Effector CD8-positive, alpha-beta T cell (primary cell): ENCODE measurements at regions not wholly inside any gene's neighbourhood (a gene's known extent, or its start where the extent isn't known, plus 50 kb on each side); places are given as distances from the start of the nearest gene placed in this dataset.

ENCODE experiments used
- DNase-seq: peaks from one replicate; lab custom pipeline; 2025; lab: John Stamatoyannopoulos, UW

GRCh38 chr5:133741396-133741795 lies 129.1 kb upstream of the FSTL4 start:
- no peak for DNase-seq

GRCh38 chr5:133739181-133739780 lies 126.9 kb upstream of the FSTL4 start:
- no peak for DNase-seq

GRCh38 chr5:133738271-133738670 lies 125.9 kb upstream of the FSTL4 start:
- DNase-seq = no peak

DNA sequence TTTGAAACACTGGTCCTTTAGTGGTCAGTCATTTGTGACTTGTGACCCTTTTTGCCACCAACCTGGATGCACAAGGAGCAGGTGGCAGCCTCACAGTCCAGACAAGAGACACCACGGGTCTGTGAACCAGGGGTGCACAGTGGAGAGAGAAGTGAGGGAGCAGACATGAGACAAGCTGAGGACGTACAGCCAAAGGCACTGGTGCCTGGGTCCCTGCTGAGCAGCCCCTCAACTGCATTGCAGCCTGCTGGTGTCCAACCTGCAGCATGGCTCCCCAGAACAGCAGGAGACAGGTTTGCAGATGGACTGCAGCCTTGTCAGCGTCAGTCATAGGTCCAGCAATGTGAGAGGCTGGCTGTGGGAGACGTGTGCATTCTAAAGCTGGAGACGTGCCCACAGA lies 124.2 kb upstream of the FSTL4 start:
- DNase-seq = no peak

- DNase-seq = no peak
These were observed 123.0 kb upstream of the FSTL4 start for GRCh38 chr5:133735346-133735745.

GRCh38 chr5:133734916-133735315 lies 122.6 kb upstream of the FSTL4 start:
- no peak for DNase-seq

GRCh38 chr5:133732536-133732935 lies 120.2 kb upstream of the FSTL4 start:
- no peak for DNase-seq

DNA sequence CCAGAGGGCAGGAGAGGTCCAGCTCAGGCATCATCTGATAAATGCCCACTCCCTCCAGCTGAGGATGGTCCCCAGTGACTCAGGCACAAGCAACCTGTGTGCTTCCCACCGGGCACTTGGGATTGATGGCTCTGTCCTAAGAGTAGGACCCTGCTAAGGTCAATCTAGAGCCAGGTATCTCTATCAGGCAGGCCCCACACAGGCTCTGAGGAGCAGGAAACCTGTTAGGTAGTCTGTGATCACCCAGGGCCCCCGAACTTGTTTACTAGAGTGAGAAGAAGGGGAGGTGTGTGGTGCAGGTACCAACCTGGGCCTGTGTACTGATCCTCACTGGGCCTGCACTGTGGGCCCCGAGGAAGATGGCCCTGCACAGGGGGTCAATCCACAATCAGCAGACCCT lies 119.6 kb upstream of the FSTL4 start:
- DNase-seq = no peak

- no peak for DNase-seq
These were observed 118.5 kb upstream of the FSTL4 start for GRCh38 chr5:133730866-133731265.

- DNase-seq = no peak
These were observed 118.0 kb upstream of the FSTL4 start for GRCh38 chr5:133730346-133730745.

- no peak for DNase-seq
These were observed 117.5 kb upstream of the FSTL4 start for GRCh38 chr5:133729800-133730199.

DNA sequence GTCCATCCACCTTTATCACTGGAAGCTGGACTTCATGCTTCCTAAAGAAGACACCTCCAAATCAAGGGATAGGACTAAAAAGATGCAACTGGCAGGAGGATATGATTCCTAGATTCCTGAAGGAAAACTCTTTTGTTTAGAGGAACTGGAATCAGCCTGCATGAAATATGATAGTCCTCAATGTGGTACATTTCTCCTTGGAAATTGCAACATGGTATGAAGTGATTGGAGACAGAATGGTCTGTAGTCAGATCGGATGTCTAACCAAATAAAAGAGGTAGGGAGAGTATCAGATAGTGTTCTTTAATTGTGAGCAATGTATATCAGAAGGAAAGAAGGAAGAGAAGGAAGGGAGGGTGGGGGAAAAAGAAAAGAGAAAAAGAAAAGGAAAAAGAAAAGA lies 116.1 kb upstream of the FSTL4 start:
- no peak for DNase-seq

- DNase-seq = no peak
These were observed 115.3 kb upstream of the FSTL4 start for GRCh38 chr5:133727636-133728035.

DNA sequence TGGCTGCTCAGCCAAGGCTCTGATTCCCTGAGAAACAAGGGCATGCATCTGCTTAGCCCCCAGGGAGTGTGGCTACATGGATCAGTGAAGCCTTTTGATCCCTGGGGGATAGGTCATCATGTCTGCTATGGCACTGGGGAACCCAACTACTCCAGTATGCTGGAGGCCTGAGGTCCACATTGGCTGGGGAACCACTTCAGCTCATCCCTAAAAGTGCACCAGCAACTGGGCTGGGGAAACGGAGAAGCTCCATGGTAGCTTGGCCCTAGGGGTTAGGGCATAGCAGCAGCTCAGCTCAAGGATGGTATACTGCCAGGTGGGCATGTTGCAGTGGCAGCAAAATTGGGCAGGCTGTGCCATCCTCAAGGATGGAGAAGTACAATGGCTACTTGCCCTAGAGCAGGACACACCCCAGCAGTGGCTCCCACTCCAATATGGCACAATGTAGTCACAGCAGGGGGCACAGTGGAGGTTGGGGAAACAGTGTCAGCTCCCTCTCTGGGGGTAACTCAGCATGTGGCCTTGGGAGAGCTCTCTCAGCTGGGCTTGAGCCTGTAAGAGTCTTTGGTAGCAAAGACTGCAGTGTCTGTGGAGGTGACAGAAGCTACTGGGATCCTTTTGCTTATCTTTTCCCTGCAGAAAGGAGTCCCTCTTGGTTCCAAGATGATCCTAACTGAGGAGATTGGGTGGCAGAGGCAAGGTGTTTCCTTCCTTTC lies 111.5 kb upstream of the FSTL4 start:
- DNase-seq = no peak

DNA sequence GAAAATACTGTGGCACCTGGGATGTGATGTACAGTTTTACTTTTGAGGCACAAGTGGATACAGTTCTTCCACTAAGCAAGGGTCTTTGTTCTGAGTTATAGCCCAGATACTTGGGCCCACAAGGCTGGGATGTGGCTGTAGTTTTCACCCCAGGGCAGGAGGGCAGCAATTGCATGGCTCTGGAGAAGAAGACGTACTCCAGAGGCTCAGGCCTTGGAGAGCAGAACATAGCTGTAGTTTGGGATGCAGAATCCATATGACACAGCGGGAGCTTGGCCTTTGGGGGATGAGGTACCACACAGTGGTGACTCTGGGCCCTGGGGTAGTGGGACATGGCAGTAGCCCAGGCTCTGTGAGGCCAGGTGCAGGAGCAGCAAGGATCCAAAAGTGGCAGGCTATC lies 110.8 kb upstream of the FSTL4 start:
- DNase-seq = no peak

DNA sequence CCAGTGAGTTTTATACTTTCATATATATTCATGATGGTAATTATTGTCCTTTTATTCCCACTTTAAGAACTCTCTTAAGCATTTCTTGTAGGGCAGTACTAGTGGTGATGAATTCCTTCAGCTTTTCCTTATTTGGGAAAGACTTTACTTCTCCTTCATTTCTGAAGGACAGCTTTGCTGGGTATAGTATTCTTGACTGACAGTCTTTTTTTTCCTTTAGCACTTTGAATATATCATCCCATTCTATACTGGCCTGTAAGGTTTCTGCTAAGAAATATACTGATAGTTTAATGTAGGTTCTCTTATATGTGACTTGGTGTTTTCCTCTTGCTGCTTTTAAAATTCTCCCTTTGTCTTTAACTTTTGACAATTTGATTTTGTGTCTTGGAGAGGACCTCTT lies 109.0 kb upstream of the FSTL4 start:
- DNase-seq = no peak

GRCh38 chr5:133718457-133718856 lies 106.1 kb upstream of the FSTL4 start:
- DNase-seq = no peak

- DNase-seq = no peak
These were observed 104.3 kb upstream of the FSTL4 start for GRCh38 chr5:133716532-133717183.

- DNase-seq = no peak
These were observed 103.3 kb upstream of the FSTL4 start for GRCh38 chr5:133715616-133716015.

GRCh38 chr5:133715216-133715615 lies 102.9 kb upstream of the FSTL4 start:
- no peak for DNase-seq

GRCh38 chr5:133714161-133714915 lies 102.0 kb upstream of the FSTL4 start:
- DNase-seq = no peak

- no peak for DNase-seq
These were observed 101.4 kb upstream of the FSTL4 start for GRCh38 chr5:133713751-133714150.

GRCh38 chr5:133713209-133713608 lies 100.9 kb upstream of the FSTL4 start:
- DNase-seq = no peak
